Cardiac muscle cell (in vitro differentiated cells and primary cell): ENCODE measurements at regions not wholly inside any gene's neighbourhood (a gene's known extent, or its start where the extent isn't known, plus 50 kb on each side); places are given as distances from the start of the nearest gene placed in this dataset.

Experiments
- DNase-seq, 2 donors: peaks; one replicate each; pipeline versions ENCODE4 v3.0.0 to v3.0.0-alpha.2; 2010 to 2017; ENCODE audit warnings: low read depth in 1 of 2, low spot score in 1 of 2
- H3K27ac ChIP-seq: fragments of 200-600 bp; sonication (generic); 2 replicates; pipeline ENCODE4 v1.5.1; 2016
- H3K27me3 ChIP-seq: fragments of 200-600 bp; sonication (generic); 2 replicates; pipeline ENCODE4 v1.6.0; 2016; ENCODE audit warnings: control low read depth
- H3K36me3 ChIP-seq: fragments of 200-600 bp; sonication (generic); 2 replicates; pipeline ENCODE4 v1.5.1; 2016; ENCODE audit warnings: control low read depth
- H3K4me1 ChIP-seq: fragments of 200-600 bp; sonication (generic); 2 replicates; pipeline ENCODE4 v1.8.1; 2017; ENCODE audit warnings: low read depth, mild to moderate bottlenecking, mixed run types
- H3K4me3 ChIP-seq: fragments of 200-600 bp; sonication (generic); 2 replicates; pipeline ENCODE4 v1.5.1; 2016; ENCODE audit warnings: mild to moderate bottlenecking
- H3K9me3 ChIP-seq: fragments of 200-600 bp; sonication (generic); 2 replicates; pipeline ENCODE4 v1.5.1; 2017; ENCODE audit warnings: low read depth, mild to moderate bottlenecking, control low read depth
- CTCF ChIP-seq: IDR thresholded peaks from 2 replicates; pipeline ENCODE4 v1.5.1; 2012; ENCODE audit warnings: low read depth, mild to moderate bottlenecking, low read length

DNA sequence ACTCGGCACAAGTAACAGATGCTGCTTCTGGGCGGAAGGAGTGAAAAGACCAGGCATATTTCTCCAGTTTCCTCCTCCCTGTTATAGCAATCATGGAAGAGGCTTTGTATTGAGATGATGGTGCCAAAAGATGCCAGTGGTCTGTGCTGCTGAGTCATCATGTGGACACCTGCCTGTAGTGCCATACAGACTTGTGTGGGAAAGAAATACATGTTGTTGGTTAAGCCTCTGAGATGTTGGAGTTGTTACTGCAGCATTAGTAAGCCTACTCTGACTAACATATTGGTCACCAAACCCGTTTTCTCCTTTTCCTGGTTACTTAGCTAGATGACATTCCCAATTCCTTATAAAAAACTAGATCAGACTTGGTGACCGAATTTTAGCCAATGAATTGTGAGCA is 356.9 kb downstream of the ZNF521 start:
- Histone ChIP-seq H3K36me3 (no peaks in the 10 kb centered on the region), H3K27me3 (no peaks in the 10 kb centered on the region), H3K9me3 (no peaks in the 10 kb centered on the region), H3K4me1 (no peaks in the 10 kb centered on the region), H3K27ac (no peak overlapping the region), H3K4me3 (no peak overlapping the region)
- DNase-seq = no peak
- TF ChIP-seq CTCF = no peak

DNA sequence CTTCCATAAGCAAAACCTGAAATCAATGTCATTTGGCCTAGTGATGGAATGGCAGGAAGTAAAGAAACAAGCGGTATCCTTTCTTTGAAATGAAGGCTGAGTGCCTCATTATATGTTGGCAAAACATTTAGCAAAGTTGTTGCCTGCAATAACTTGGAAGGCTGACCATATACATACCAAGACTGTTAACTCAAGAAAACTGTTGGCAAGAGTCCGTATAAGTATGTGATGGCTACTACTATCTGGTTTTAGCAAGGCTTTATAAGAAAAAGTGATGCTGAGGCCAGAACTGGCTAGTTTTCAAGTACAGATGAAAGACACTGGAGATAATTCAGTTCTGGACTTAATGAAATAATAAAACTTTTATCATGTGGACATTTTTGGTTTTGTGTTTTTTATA is 356.2 kb downstream of the ZNF521 start:
- DNase-seq = no peak
- H3K27ac ChIP-seq = no peak overlapping the region
- no peaks in the 10 kb centered on the region for H3K4me1 ChIP-seq

GRCh38 chr18:24999650-25000267 is 352.2 kb downstream of the ZNF521 start:
- DNase-seq = no peak
- Histone ChIP-seq H3K4me3 (no peak overlapping the region), H3K27ac (no peak overlapping the region), H3K9me3 (no peaks in the 10 kb centered on the region), H3K36me3 (no peaks in the 10 kb centered on the region), H3K4me1 (no peaks in the 10 kb centered on the region), H3K27me3 (no peaks in the 10 kb centered on the region)
- no peak for TF ChIP-seq CTCF

More for the DNA sequence above, 356.2 kb downstream of the ZNF521 start:
- H3K9me3 ChIP-seq = no peaks in the 10 kb centered on the region
- no peak for TF ChIP-seq CTCF
- H3K4me3 ChIP-seq = no peak overlapping the region
- H3K36me3 ChIP-seq = no peaks in the 10 kb centered on the region
- H3K27me3 ChIP-seq = no peaks in the 10 kb centered on the region

- no peak for DNase-seq
- no peak for TF ChIP-seq CTCF
- no peaks in the 10 kb centered on the region for H3K27me3 ChIP-seq
- H3K9me3 ChIP-seq = no peaks in the 10 kb centered on the region
- H3K4me1 ChIP-seq = peaks cover 10% of the 10 kb centered on the region
- H3K36me3 ChIP-seq = no peaks in the 10 kb centered on the region
- H3K4me3 ChIP-seq = no peak overlapping the region
- H3K27ac ChIP-seq = no peak overlapping the region
Observed at GRCh38 chr18:25001803-25002202, 350.2 kb downstream of the ZNF521 start.

GRCh38 chr18:25005541-25006403 is 346.2 kb downstream of the ZNF521 start:
- Histone ChIP-seq H3K4me1 (peaks cover 10% of the 10 kb centered on the region), H3K36me3 (no peaks in the 10 kb centered on the region), H3K27ac (no peak overlapping the region), H3K9me3 (no peaks in the 10 kb centered on the region), H3K4me3 (no peak overlapping the region), H3K27me3 (no peaks in the 10 kb centered on the region)
- TF ChIP-seq CTCF = no peak
- DNase-seq = peak; percentile 17 to 33
